ENCODE measurements at regions not wholly inside any gene's neighbourhood (a gene's known extent, or its start where the extent isn't known, plus 50 kb on each side); places are given as distances from the start of the nearest gene placed in this dataset.

- TF ChIP-seq, protein P1, sequence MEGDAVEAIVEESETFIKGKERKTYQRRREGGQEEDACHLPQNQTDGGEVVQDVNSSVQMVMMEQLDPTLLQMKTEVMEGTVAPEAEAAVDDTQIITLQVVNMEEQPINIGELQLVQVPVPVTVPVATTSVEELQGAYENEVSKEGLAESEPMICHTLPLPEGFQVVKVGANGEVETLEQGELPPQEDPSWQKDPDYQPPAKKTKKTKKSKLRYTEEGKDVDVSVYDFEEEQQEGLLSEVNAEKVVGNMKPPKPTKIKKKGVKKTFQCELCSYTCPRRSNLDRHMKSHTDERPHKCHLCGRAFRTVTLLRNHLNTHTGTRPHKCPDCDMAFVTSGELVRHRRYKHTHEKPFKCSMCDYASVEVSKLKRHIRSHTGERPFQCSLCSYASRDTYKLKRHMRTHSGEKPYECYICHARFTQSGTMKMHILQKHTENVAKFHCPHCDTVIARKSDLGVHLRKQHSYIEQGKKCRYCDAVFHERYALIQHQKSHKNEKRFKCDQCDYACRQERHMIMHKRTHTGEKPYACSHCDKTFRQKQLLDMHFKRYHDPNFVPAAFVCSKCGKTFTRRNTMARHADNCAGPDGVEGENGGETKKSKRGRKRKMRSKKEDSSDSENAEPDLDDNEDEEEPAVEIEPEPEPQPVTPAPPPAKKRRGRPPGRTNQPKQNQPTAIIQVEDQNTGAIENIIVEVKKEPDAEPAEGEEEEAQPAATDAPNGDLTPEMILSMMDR (IDR thresholded peaks at IDR 0.05; ENCODE audit: low read depth, low read length), result no peak
- no peak for TF ChIP-seq EZH2phosphoT487 (IDR thresholded peaks at IDR 0.05; ENCODE audit: low read depth)
Observed at GRCh38 chr17:33366960-33367359, 73.9 kb upstream of the ASIC2 start.

All from OCI-LY3 (cell line).